Body of pancreas (tissue), 4 donors: ENCODE measurements at regions not wholly inside any gene's neighbourhood (a gene's known extent, or its start where the extent isn't known, plus 50 kb on each side); places are given as distances from the start of the nearest gene placed in this dataset.

Source experiments
- POLR2A ChIP-seq, 3 donors: fragments of 450-650 bp; IDR thresholded peaks; one replicate each; pipeline ENCODE4 v1.6.1; 2016; ENCODE audit warnings: antibody characterized with exemption in 3 of 3, mild to moderate bottlenecking in 2 of 3
- TF ChIP-seq, protein P1 (sequence below), 7 experiments: fragments of 450-650 bp in 4 of 7; fragments of 200-600 bp in 3 of 7; sonication (generic) in 3 of 7; IDR thresholded peaks; one replicate each; pipeline ENCODE4 v1.5.1; 2016 to 2019; ENCODE audit warnings: antibody characterized with exemption in 7 of 7

DNA sequence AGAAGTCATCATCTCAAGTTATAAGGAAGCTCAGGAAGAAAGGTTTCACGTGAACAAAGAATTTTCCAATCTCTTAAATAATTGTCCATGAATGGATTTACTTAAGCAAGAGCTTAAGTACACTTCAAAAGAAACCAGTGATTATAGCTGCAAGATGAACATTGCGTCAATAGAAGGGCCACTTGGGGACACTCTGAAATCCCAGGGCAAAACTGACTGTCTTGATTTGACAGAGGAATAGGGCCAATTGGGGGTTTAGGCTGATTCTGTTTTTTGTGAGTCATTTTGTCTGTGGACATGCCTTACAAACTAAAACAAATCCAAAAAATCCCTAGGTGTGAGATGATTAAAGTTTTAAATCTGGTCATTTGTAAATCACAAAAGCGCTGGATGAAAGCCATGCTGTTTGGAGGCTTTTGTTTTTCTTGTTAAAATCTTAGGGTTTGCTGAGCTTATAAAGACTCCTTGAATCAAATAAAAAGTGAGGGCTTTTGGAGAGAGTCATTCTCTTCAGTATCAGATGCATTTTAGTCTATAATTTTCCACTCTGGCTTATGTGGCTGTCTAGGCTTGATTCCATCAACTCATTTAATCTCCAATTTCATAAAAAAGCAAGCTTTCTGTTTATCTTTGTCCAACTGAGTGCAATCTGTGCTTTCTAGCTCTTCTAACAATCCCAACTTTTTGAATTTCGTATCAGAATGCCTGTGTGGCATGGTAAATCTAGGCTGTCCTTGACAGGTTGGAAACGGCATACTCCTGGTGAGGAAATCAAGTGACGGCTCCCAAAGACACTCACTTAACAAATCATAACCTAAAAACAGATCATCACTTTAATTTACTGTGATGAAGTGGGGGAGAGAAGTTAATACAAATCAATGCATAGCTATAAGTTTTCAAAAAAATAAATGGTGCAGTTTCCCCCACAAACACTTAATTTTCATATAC is 98.2 kb upstream of the SOX9 start:
- TF ChIP-seq, protein P1, sequence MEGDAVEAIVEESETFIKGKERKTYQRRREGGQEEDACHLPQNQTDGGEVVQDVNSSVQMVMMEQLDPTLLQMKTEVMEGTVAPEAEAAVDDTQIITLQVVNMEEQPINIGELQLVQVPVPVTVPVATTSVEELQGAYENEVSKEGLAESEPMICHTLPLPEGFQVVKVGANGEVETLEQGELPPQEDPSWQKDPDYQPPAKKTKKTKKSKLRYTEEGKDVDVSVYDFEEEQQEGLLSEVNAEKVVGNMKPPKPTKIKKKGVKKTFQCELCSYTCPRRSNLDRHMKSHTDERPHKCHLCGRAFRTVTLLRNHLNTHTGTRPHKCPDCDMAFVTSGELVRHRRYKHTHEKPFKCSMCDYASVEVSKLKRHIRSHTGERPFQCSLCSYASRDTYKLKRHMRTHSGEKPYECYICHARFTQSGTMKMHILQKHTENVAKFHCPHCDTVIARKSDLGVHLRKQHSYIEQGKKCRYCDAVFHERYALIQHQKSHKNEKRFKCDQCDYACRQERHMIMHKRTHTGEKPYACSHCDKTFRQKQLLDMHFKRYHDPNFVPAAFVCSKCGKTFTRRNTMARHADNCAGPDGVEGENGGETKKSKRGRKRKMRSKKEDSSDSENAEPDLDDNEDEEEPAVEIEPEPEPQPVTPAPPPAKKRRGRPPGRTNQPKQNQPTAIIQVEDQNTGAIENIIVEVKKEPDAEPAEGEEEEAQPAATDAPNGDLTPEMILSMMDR (IDR thresholded peaks at IDR 0.05) = no peak
- no peak for TF ChIP-seq POLR2A (IDR thresholded peaks at IDR 0.05)
